ENCODE measurements at regions not wholly inside any gene's neighbourhood (a gene's known extent, or its start where the extent isn't known, plus 50 kb on each side); places are given as distances from the start of the nearest gene placed in this dataset.

GRCh38 chr4:64617800-64618199 is 208.6 kb upstream of the TECRL start:
- H3K27ac ChIP-seq (ENCODE audit: low read length) = no peak overlapping the region
- H3K4me3 ChIP-seq (ENCODE audit: low read depth in 2 of 2, low read length in 2 of 2) = no peak overlapping the region
- no TSS peak for BruUV-seq (replicated peaks)
- no peaks in the 10 kb centered on the region for H3K4me1 ChIP-seq (ENCODE audit: control insufficient read depth, insufficient read depth, low read length)
- intact Hi-C loops (cut with micrococcal nuclease; ENCODE audit: unreplicated experiment) (loop anchor here (10.0 kb wide), 1 partner anchor 97 kb away; no protein-coding TSS in a partner anchor), in situ Hi-C loops (cut with HindIII; ENCODE audit: low pct_unique_long_range_greater_than_20kb, low sequenced_read_pairs) (no loop called here)
- POLR2A ChIA-PET = no interaction called here
- TF ChIP-seq TCF7L2 (IDR thresholded peaks at IDR 0.05; ENCODE audit: low read depth, low read length) = no peak
- TF ChIP-seq POLR2AphosphoS5 (IDR thresholded peaks at IDR 0.05; ENCODE audit: low read depth, low read length) = no peak
- TF ChIP-seq SIN3A (IDR thresholded peaks at IDR 0.05; ENCODE audit: borderline replicate concordance, insufficient read depth, low read depth, low read length) = no peak
- TF ChIP-seq CTCF (IDR thresholded peaks at IDR 0.05) = peak; percentile 14; the same call in 1 of the 2 replicates
- no peak for TF ChIP-seq REST (IDR thresholded peaks at IDR 0.05; ENCODE audit: insufficient read depth in 1 of 2, low read depth in 2 of 2, low read length in 1 of 2)
- no peaks in the 10 kb centered on the region for H3K9me3 ChIP-seq (ENCODE audit: control insufficient read depth, insufficient read depth, low read depth, low read length)
- H3K36me3 ChIP-seq (ENCODE audit: control insufficient read depth, insufficient read depth, low read length) = no peaks in the 10 kb centered on the region
- ATAC-seq = no peak
- H3K27me3 ChIP-seq (ENCODE audit: control insufficient read depth, insufficient read depth, low read length) = no peaks in the 10 kb centered on the region
- CTCF ChIA-PET = interaction anchor here (0.6 to 1.5 kb wide), 4 partner anchors 98 to 1288 kb away, joined by 3 to 5 read pairs (median 4); no protein-coding TSS in a partner anchor
- DNase-seq (ENCODE audit: low read depth, low spot score) = no peak

GRCh38 chr4:64614276-64614675 is 205.0 kb upstream of the TECRL start:
- POLR2A ChIA-PET = no interaction called here
- Histone ChIP-seq H3K9me3 (ENCODE audit: control insufficient read depth, insufficient read depth, low read depth, low read length) (no peaks in the 10 kb centered on the region), H3K36me3 (ENCODE audit: control insufficient read depth, insufficient read depth, low read length) (no peaks in the 10 kb centered on the region), H3K27me3 (ENCODE audit: control insufficient read depth, insufficient read depth, low read length) (no peaks in the 10 kb centered on the region), H3K27ac (ENCODE audit: low read length) (no peak overlapping the region), H3K4me3 (ENCODE audit: low read depth in 2 of 2, low read length in 2 of 2) (no peak overlapping the region), H3K4me1 (ENCODE audit: control insufficient read depth, insufficient read depth, low read length) (no peaks in the 10 kb centered on the region)
- TF ChIP-seq SIN3A (IDR thresholded peaks at IDR 0.05; ENCODE audit: borderline replicate concordance, insufficient read depth, low read depth, low read length) = no peak
- no peak for TF ChIP-seq CTCF (IDR thresholded peaks at IDR 0.05)
- no peak for TF ChIP-seq TCF7L2 (IDR thresholded peaks at IDR 0.05; ENCODE audit: low read depth, low read length)
- TF ChIP-seq REST (IDR thresholded peaks at IDR 0.05; ENCODE audit: insufficient read depth in 1 of 2, low read depth in 2 of 2, low read length in 1 of 2) = no peak
- TF ChIP-seq POLR2AphosphoS5 (IDR thresholded peaks at IDR 0.05; ENCODE audit: low read depth, low read length) = no peak
- BruUV-seq (replicated peaks) = no TSS peak
- DNase-seq (ENCODE audit: low read depth, low spot score) (no peak), ATAC-seq (no peak)
- in situ Hi-C loops (cut with HindIII; ENCODE audit: low pct_unique_long_range_greater_than_20kb, low sequenced_read_pairs) = no loop called here
- CTCF ChIA-PET = no interaction called here
- intact Hi-C loops (cut with micrococcal nuclease; ENCODE audit: unreplicated experiment) = loop anchor here (10.0 kb wide), 1 partner anchor 101 kb away; no protein-coding TSS in a partner anchor

All from Panc1 (cell line).